ENCODE measurements at regions not wholly inside any gene's neighbourhood (a gene's known extent, or its start where the extent isn't known, plus 50 kb on each side); places are given as distances from the start of the nearest gene placed in this dataset.

- TF ChIP-seq CTCF (IDR thresholded peaks at IDR 0.05): no peak
- TF ChIP-seq POLR2AphosphoS5 (IDR thresholded peaks at IDR 0.05): no peak
- TF ChIP-seq POLR2A (IDR thresholded peaks at IDR 0.05): no peak
- no peak for TF ChIP-seq EP300 (IDR thresholded peaks at IDR 0.05; ENCODE audit: low read depth)
Observed at GRCh38 chr3:72224804-72225509, 440.0 kb upstream of the PROK2 start.

Measured in transverse colon (tissue), 4 donors.